IPS DF 6.9 (cell line): ENCODE measurements at regions not wholly inside any gene's neighbourhood (a gene's known extent, or its start where the extent isn't known, plus 50 kb on each side); places are given as distances from the start of the nearest gene placed in this dataset.

Experiments
- DNase-seq: peaks from one replicate; pipeline ENCODE4 v3.0.0-alpha.2; 2013; ENCODE audit warnings: low read depth, low spot score
- H3K27ac ChIP-seq: one replicate; pipeline ENCODE4 v1.5.1; 2013; ENCODE audit warnings: low read length, control low read depth
- H3K27me3 ChIP-seq: 2 replicates; pipeline ENCODE4 v1.6.1; 2013; ENCODE audit warnings: mild to moderate bottlenecking, low read length; ENCODE audit not compliant: control insufficient read depth, insufficient read depth
- H3K36me3 ChIP-seq: 2 replicates; pipeline ENCODE4 v1.6.1; 2013; ENCODE audit warnings: low read length; ENCODE audit not compliant: control insufficient read depth, insufficient read depth
- H3K4me1 ChIP-seq: 2 replicates; pipeline ENCODE4 v1.6.1; 2013; ENCODE audit warnings: low read length; ENCODE audit not compliant: control insufficient read depth, insufficient read depth
- H3K4me3 ChIP-seq: 2 replicates; pipeline ENCODE4 v1.5.1; 2013; ENCODE audit warnings: mild to moderate bottlenecking, low read length
- H3K9me3 ChIP-seq: 2 replicates; pipeline ENCODE4 v1.6.1; 2013; ENCODE audit warnings: low read length, inconsistent platforms; ENCODE audit not compliant: control insufficient read depth, insufficient read depth
- WGBS: extraction: QIAGEN DNeasy Blood & Tissue Kit; methylation state at CpG from one replicate; pipeline ENCODE4 v1.1.7; 2013; ENCODE audit warnings: mixed read lengths, missing lambda C conversion rate; ENCODE audit not compliant: insufficient read length, insufficient coverage; 5-methylcytosine and 5-hydroxymethylcytosine counted together

DNA sequence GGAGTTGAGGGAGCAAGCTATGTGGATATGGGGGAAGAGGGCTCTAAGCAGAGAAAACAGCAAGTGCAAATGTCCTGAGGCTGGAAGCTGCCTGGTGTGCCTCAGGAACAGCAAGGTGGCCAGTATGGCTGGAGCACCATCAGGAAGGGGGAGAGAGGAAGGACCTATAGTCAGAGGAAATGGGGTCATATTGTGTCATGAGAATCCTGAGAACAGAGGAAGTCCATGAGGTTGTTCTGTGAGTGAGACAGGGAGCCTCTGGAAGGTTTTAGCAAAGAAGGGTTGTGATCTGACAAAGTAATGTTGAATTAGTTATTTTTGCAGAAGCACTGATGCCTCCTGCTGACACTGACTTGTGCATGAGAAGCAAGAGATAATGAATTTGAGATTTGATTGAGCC is 204.3 kb downstream of the PTEN start:
- no peaks in the 10 kb centered on the region for H3K4me1 ChIP-seq
- H3K4me3 ChIP-seq: no peak overlapping the region
- no peaks in the 10 kb centered on the region for H3K27me3 ChIP-seq
- H3K36me3 ChIP-seq: no peaks in the 10 kb centered on the region
- no peak for DNase-seq
- no peaks in the 10 kb centered on the region for H3K9me3 ChIP-seq
- H3K27ac ChIP-seq: no peak overlapping the region

DNA sequence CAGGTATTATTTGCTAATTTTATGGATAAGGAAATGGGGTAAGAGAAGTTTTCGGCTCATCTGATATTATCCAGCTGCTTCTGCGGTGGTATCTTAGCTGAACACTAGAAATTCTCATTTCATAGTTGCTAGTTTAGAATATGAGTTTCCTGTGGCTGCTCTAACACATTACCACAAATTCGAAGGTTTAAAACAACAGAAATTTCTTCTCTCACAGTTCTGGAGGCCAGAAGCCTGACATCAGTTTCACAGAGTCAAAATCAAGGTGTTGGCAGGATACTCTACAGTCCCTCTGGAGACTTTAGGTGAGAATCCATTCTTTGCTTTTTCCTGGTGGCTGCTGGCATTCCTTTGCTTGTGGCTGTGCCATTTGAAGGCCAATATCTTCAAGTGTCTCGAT is 205.9 kb downstream of the PTEN start:
- no peak overlapping the region for H3K27ac ChIP-seq
- WGBS: no CpG with 5 or more reads among the region's 4 CpGs
- H3K36me3 ChIP-seq: no peaks in the 10 kb centered on the region
- H3K4me3 ChIP-seq: no peak overlapping the region
- no peaks in the 10 kb centered on the region for H3K4me1 ChIP-seq
- H3K9me3 ChIP-seq: no peaks in the 10 kb centered on the region
- DNase-seq: no peak
- no peaks in the 10 kb centered on the region for H3K27me3 ChIP-seq

DNA sequence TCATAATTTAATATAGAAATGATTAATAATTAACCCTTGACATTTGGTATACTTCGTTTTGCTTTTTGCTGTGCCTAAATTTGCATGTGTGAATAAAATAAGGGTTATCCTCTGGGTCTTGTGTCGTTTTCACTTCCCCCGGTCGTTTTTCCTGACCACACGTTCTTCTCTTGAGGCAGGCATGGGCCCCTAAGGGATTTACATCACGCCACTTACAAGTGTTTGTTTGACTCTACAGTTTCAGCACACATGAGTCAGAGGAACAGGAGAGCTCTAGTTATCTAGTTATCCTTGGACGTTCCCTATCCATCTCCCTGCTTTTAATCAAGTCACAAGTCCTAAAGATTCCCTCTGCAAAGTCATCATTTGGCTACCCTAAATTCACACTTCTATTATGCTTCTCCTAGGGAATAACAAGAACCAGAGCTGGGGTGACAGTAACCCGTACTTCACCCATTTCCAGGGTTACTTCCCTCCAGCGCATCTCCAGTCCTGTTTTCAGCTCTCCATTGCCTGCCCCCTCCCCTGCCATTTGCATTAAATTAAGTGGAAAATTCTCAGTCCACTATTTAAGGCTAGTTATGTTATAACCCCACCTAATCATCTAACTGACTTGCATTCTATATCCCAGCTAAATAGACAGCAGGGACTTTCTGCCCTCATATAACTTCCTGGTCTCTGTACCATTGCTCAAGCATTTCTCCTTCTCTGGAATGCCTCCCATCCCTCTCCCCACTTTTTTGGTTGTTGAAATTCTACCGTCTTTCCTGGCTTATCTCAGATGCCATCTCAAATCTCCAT is 206.9 kb downstream of the PTEN start:
- H3K27ac ChIP-seq: no peak overlapping the region
- H3K36me3 ChIP-seq: no peaks in the 10 kb centered on the region
- no CpG with 5 or more reads among the region's 10 CpGs for WGBS
- H3K4me3 ChIP-seq: no peak overlapping the region
- no peaks in the 10 kb centered on the region for H3K27me3 ChIP-seq
- DNase-seq: no peak
- H3K9me3 ChIP-seq: no peaks in the 10 kb centered on the region
- no peaks in the 10 kb centered on the region for H3K4me1 ChIP-seq

DNA sequence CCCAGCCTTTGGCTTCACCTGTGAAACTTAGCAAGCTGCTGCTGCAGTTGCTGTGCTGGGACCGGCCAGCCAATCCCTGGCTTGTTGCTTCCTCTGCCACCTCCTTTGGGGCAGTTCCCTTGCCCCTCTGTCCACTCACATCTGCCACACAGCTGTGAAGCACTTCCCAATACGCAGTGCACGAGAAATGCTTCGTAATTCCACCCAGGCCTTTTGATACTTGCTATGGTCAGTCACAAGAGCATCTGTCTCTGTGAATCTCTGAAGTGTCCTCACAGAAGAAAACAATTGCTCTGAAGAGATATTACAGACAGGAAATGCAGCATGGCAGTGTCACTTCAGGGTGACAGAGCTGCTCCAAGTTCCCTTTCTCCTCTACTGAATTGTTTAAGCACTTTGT is 208.5 kb downstream of the PTEN start:
- H3K9me3 ChIP-seq: no peaks in the 10 kb centered on the region
- H3K4me3 ChIP-seq: no peak overlapping the region
- no peaks in the 10 kb centered on the region for H3K36me3 ChIP-seq
- H3K27me3 ChIP-seq: no peaks in the 10 kb centered on the region
- H3K27ac ChIP-seq: no peak overlapping the region
- WGBS: no CpG with 5 or more reads among the region's 4 CpGs
- H3K4me1 ChIP-seq: no peaks in the 10 kb centered on the region
- DNase-seq: no peak

DNA sequence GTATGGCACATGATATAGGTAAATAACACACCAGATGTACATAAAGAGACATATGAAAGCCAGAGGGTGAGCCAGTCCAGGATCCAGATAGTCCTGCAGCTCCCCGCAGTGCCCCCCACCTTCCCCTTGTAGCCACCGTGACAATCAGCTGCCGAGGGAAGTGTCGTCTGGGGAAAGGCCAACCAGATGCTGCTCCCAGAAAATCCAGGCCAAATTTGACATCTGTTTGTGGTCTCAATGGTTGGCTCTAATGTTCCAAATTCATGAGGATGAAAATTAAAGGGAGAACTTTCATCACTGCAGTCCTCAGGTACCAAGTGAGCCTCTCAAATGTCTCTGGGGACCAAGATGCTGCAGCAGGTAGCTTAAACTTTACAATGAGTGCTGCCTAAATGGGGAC is 210.3 kb downstream of the PTEN start:
- Histone ChIP-seq H3K27ac (no peak overlapping the region), H3K36me3 (no peaks in the 10 kb centered on the region), H3K4me3 (no peak overlapping the region), H3K9me3 (no peaks in the 10 kb centered on the region), H3K4me1 (no peaks in the 10 kb centered on the region), H3K27me3 (no peaks in the 10 kb centered on the region)
- DNase-seq: no peak
- WGBS: no CpG with 5 or more reads among the region's 4 CpGs

DNA sequence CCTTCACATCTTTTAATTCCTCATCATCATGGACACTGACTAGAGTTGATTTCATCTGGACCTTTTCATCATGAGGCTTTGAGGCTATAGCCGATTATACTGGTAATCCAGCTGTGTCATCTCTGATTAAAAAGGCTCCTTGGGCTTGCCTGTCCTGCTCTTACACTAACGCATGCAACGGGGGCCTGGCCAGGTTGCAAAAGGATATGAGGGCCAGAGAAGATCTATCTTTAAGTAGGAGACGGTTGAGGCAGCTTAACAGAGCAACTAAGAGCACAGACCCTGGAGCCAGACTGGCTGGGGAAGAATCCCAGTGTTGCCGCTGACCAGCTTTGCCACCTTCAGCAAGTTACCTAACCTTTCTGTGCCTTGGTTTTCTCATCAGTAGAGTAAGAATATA is 211.5 kb downstream of the PTEN start:
- Histone ChIP-seq H3K27me3 (no peaks in the 10 kb centered on the region), H3K27ac (no peak overlapping the region), H3K36me3 (no peaks in the 10 kb centered on the region), H3K4me1 (no peaks in the 10 kb centered on the region), H3K4me3 (no peak overlapping the region), H3K9me3 (no peaks in the 10 kb centered on the region)
- DNase-seq: no peak
- WGBS: no CpG with 5 or more reads among the region's 5 CpGs

DNA sequence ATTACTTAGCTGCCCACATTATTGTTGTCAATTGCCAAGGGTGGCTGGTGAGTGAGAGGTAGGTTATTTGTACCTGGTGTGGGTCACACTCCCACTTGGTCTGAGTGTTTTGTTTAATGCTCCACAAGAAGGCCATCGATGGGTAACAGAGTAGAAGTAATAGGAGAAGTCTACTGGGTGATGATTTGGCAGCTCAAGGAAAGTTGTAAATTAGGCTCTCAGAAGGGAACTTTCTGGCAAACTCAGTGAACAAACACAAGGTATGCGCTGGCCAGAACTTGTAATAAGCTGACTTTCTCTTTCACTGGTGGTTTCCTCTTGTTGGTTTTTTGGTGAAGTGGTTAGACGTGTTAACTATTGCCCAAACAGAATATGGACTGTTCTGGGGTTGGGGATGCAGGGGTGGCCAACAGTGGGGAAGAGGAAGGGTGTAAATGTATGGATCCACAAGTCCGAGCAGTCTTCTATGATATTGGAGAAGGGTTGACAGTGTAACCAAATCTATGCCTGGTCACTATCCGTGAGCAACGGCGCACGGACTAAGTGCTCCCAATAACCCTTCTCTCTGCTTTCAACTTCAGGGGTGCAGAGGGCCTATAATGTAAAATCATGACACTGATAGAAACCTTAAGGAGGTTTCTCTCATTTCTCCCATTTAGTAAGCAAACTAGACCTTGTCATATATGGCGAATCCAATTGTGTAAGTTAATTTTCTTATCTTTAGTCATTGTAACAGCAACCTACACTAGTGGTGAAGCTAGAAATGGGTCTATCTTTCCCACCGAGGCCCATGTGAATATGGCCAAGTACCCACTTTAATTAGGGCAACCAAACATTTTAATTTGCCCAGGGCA is 212.8 kb downstream of the PTEN start:
- no peaks in the 10 kb centered on the region for H3K27me3 ChIP-seq
- DNase-seq: no peak
- no CpG with 5 or more reads among the region's 10 CpGs for WGBS
- no peaks in the 10 kb centered on the region for H3K4me1 ChIP-seq
- no peak overlapping the region for H3K4me3 ChIP-seq
- no peak overlapping the region for H3K27ac ChIP-seq
- H3K36me3 ChIP-seq: no peaks in the 10 kb centered on the region
- no peaks in the 10 kb centered on the region for H3K9me3 ChIP-seq

DNA sequence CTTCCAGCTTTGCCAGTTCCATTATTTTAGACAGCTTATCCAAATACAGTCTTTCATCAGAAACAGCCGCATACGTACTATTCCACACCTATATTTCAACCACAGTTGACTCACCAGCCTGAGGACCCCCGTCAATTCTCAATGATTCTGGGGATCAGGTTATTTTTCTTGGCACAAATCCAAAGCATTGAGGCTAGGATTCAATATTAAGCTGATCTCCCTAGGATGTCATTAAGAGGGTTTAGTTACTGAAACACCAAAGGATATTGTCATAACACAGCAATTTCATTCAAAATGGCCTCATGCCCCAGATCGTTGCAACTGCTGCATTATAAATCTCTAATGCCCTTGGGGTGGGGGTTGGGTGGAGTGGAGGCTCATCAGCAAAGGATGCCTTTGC is 214.6 kb downstream of the PTEN start:
- H3K27me3 ChIP-seq: no peaks in the 10 kb centered on the region
- no peak overlapping the region for H3K27ac ChIP-seq
- no peaks in the 10 kb centered on the region for H3K4me1 ChIP-seq
- H3K9me3 ChIP-seq: no peaks in the 10 kb centered on the region
- DNase-seq: no peak
- H3K36me3 ChIP-seq: no peaks in the 10 kb centered on the region
- WGBS: 100% methylated on average over 2 of the region's 4 CpGs
- no peak overlapping the region for H3K4me3 ChIP-seq

DNA sequence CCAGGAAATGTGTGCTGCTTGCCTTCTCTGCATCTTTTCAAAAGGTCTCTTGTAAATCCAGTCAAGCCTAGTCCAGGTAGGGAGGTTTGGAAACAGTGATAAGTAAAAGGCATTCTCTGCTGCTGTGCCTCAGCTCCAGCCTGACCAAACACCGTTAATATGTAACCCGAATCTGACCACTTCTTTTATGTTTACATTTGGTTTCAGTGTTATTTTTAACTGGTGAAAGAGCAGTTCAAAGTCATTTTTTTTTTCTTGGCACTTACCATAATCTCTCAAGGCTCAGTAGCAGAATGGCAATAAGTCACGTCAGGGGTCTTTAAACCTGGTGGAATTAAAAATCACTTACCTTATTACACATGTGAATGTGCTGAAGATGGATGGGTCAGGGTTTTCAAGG is 216.8 kb downstream of the PTEN start:
- Histone ChIP-seq H3K4me3 (no peak overlapping the region), H3K27ac (no peak overlapping the region), H3K27me3 (no peaks in the 10 kb centered on the region), H3K4me1 (no peaks in the 10 kb centered on the region), H3K36me3 (no peaks in the 10 kb centered on the region), H3K9me3 (no peaks in the 10 kb centered on the region)
- DNase-seq: no peak
- WGBS: no CpG with 5 or more reads among the region's 3 CpGs

DNA sequence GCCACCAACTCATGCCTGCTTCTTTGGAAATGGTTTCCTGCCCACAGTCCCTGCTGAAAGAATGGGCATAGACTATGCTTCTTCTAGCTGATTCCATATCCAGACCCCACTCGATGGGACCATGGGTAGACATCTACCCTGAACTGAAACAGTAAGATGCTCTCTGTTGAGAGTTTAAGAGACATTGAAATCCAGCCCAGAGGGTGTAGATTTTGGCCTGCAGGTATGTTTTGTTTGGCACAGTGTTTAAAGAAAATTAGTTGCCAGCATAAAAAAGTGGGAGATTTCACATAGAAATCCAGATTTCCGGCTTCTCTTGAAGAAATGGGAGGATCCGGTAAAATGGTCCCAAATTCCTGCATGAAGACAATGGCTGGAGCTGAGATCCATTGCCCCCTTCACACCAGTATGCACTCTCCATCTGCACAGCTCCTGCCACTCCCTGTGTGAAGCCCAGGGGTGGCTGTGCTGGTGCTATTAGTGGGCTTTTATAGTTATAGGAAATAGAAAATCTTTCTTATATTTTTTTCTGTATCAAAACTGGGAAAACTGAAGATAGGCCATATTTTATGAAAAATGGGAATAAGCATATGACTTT is 218.1 kb downstream of the PTEN start:
- no peaks in the 10 kb centered on the region for H3K36me3 ChIP-seq
- no peak for DNase-seq
- no peaks in the 10 kb centered on the region for H3K9me3 ChIP-seq
- H3K4me1 ChIP-seq: no peaks in the 10 kb centered on the region
- WGBS: no CpG with 5 or more reads among the region's 3 CpGs
- no peak overlapping the region for H3K27ac ChIP-seq
- H3K4me3 ChIP-seq: no peak overlapping the region
- H3K27me3 ChIP-seq: no peaks in the 10 kb centered on the region
